Activated CD4-positive, alpha-beta T cell treated with anti-CD3 and anti-CD28 coated beads, Interleukin-2, amount 50 U/mL, for 24 hours (primary cell): ENCODE measurements at regions not wholly inside any gene's neighbourhood (a gene's known extent, or its start where the extent isn't known, plus 50 kb on each side); places are given as distances from the start of the nearest gene placed in this dataset.
"Not testable (repeated sequence)": the region's sequence is repeated elsewhere in the genome, so short reads cannot be mapped to it uniquely, and the experiment has no call there.

Source experiments
- DNase-seq, 2 donors: peaks; one replicate each; pipeline ENCODE4 v3.0.0-alpha.2; 2020; ENCODE audit warnings: low read depth in 1 of 2, low spot score in 1 of 2

DNA sequence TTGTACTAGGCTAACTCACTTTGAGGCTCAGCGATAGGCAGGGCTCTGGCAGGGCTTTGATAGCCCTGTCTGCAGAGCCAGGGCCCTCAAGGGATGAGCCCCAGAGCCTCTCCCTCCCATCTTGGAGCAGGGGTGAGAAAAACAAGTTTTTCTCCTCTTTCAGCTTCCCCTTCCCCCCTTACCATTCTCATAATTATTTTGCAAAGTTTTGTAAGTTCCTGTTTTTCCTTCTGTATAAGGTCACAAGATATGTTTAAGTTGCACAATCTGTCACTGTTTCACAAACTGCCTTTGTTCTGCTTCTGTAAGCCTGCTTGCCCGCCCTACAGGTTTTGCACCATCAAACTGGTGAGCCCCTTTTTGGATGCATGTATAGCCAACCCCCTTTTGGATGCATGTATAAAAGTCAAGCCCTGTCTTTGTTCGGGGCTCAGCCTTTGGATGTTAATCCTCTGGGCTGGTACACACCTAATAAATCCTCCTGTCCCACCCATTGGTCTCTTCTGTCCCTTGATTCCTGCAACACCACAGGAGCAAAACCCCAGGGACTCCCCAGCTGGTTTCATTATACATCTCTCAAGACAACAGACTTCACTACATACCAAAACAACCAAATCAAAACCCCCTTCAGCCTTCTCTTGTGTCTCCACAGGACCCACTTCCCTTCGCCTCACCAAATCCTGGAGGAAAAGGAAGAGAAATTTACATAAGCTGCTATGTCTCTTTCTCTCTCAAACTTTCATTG lies 52.5 kb upstream of the RESF1 start:
- DNase-seq: no peak

DNA sequence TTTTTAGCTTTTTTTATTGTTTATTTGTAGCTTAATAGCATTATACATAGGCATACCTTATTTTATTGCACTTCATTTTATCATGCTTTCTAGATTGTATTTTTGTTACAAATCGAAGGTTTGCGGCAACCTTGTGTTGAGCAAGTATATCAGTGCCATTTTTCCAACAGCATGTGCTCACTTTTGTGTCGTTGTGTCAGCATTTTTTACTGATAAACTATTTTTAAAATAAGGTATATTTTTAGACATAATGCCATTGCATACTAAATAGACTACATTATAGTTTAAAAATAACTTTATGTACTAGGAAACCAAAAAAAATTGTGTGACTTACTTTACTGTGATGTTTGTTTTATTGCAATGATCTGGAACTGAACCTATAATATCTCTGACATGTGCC lies 56.2 kb upstream of the RESF1 start:
- DNase-seq: no peak

DNA sequence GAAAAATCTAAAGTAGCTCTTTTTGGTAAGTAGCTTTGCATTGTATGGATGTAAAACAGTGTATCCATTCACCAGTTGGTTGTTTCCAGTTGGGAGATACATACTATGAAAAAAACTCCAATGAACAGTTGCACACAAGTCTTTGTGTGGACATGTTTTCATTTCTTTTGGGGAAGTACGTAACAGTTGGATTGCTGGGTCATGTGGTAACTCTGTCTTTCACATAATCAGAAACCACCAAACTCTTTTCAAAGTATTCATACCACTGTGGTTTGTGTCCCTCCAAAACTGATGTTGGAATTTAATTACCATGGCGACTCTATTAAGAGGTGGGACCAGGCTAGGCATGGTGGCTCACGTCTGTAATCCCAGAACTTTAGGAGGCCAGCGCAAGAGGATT lies 58.9 kb upstream of the RESF1 start:
- DNase-seq: no peak

DNA sequence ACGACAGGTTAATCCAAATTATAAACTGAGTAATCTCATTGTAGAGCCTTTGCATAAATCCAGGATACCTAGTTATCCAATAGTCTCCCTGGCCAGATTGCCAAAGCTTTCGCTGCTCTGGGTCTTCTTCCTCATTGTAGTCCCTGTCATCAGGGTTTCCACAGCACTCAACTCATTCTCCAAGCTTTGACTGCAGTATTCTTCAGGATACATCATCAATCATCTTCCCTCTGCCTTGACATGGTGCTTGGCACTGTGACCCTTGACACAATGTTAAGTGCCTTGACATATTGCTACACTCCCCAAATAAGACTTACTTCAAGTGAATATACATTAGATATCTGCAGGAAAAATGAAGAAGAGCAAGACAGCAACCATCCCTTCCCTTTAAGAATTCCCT lies 60.1 kb upstream of the RESF1 start:
- no peak for DNase-seq

DNA sequence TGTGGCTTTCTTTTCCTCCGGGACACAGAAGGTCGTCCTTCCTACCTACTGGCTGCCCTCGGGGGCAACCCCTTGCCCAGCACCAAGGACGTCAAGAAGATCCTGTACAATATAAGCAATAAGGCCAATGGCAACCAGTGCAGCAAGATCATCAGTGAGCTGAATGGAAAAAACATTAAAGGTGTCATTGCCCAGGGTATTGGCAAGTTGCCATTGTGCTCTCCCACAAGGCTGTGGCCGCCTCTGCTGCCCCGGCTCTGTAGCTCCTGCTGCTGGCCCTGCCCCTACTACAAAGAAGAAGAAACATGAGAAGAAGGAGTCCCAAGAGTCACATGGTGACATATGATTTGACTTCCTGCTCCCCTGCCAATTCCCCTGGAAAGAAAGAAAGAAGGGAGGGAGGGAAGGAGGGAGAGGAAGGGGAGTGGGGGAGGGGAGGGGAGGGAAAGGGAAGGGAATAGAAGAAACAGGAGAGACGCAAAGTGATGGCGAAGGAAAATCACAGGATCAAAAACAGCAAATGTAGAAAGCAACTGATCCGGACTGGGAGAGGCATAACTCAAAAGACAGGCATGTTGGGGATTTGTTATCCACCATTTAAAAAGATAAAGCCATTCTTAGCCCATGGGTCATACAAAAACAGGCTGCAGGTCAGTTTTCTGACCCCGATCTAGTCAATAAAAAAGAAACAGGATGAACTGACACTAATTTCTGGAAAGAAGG lies 61.3 kb upstream of the RESF1 start:
- DNase-seq: no peak

DNA sequence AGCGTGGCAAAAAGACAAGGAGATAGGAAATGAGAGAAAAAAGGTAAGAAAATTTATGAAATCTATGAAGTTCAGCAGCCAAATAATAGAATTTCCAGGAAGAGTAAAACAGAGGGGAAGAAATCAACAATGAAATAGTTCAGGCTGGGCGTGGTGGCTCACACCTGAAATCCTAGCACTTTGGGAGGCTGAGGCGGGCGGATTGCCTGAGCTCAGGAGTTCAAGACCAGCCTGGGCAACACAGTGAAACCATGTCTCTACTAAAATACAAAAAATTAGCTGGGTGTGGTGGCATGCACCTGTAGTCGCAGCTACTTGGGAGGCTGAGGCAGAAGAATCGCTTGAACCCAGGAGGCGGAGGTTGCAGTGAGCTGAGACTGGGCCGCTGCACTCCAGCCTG lies 62.1 kb upstream of the RESF1 start:
- not testable (repeated sequence) for DNase-seq

DNA sequence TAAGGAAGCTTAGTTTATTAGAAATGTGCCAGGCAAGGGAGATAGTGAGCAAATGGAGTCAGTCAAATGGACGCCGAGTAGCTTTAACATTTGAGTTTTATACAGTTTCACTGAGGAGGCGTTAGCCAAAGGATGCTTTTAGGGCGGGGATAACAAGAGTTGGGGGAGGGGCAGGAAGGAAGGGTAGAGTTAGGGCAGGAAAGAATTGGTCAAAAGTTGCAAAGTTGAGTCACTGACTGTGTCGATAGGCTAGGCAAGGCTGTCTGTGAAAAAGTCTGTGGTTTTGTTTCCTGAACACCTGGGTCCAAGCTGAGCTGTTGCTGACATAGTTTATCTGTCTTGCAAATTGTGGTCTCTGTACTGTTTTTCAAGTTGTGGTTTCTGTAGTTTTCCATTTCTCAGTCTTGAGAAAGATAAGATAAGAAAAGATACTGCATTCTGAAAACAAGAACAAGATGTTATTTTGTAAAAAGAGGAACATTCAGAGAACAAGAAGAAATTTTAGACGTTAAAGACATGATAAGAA lies 62.6 kb upstream of the RESF1 start:
- peak; percentile 47 to 92 for DNase-seq

DNA sequence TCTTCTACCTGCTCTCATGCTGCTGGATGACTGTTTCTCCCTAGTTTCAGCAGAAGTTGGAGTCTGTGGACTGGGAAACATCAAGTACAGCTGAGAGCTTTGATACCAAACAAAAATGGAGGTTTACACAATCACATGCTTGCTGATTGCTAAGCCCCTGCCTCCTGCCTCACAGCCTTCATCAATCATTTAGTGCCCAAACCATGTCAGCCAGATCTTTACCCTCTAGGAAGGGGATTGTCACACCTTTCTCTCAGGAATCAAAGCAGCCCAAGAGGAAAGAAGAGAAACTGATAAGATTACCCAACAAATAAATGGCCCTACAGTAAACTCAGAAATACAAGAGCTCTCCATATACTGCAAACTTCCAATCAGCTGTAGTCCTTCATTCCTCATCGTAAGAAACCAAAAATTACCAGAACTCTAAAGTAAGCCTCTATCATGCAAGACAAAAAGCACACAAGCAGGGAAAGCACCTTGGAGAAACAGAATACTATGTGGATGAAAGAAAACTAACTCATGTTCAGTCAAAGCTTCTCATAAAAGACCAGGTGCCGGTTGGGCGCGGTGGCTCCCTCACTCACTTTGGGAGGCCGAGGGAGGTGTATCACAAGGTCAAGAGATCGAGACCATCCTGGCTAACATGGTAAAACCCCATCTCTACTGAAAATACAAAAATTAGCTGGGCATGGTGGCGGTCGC lies 63.6 kb upstream of the RESF1 start:
- no peak for DNase-seq

DNA sequence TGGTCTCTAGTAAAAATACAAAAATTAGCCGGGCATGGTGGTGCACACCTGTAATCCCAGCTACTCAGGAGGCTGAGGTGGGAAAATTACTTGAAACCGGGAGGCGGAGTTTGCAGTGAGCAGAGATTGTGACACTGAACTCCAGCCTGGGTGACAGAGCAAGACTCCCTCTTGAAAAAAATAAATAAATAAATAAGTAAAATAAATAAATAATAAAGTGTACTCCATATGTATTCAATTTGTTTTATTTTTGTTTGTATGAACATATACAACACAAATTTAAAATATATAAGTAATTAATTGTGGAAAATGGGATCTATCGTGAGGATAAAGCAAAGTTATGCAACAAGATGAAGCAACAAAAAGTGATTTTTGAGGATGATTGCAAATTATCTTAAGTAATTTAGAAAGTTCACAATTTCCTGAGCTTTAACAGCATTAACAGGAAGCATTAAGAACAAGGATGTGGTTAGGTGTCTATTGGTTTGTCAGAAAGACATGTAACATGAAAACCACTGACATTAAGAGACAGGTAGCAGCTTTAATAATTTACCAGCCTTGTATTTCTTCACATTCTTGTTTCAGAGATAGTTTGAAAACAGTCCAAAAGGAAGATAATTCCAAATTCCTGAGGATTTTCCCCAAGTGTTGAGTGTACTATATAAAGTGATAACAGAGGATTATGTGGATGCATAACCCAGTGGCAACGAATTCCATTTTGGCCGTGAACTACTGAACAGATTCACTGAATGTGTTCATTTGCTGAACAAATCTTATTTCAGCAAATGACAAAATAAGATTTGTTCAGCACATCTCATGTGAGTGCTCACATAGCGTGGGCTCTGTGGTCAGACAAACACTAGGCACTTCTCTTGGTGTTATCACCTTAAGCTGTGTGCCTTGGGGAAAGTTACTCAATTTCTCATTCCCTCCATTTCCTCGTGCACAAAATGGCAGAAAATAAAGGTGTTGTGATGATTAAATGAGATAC lies 68.6 kb upstream of the RESF1 start:
- DNase-seq: no peak

DNA sequence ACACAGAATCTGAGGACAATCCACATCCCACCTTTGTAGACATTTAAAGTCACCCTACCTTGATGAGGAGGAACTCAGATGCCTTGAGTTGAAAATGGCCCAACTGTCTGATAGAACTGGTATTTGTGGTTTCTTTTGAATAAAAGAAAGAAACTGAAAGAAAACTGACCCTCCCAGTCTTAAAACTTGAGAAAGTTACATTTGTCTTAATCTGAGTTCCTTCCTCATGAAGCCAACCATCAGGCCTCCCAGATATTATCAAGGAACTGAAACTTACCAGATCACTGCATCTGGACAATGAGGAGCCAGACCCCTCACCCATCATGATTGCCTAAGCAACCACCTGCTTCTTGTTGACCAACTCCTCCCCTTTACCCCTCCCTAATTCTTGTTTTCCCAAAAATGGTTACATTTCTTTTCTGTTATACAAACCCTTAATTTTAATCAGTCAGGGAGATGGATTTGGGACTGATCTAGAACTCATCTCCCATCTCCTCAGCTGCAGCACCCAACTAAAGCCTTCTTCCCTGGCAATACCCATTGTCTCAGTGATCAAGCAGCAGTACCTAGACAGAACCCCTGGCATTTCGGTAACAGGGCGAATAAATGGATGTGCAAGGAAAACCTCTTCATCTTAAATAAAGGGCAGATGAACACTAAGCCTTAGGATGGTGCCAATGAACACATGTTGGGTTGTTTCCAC lies 72.0 kb upstream of the RESF1 start:
- no peak for DNase-seq

DNA sequence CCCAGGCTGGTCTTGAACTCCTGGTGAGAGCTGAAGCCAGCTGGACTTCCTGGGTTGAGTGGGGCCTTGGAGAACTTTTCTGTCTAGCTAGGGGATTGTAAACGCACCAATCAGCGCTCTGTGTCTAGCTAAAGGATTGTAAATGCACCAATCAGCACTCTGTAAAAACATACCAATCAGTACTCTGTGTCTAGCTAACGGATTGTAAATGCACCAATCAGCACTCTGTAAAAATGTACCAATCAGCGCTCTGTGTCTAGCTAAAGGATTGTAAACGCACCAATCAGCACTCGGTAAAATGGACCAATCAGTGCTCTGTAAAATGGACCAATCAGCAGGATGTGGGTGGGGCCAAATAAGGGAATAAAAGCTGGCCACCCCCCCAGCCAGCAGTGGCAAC lies 76.5 kb upstream of the RESF1 start:
- DNase-seq: not testable (repeated sequence)

DNA sequence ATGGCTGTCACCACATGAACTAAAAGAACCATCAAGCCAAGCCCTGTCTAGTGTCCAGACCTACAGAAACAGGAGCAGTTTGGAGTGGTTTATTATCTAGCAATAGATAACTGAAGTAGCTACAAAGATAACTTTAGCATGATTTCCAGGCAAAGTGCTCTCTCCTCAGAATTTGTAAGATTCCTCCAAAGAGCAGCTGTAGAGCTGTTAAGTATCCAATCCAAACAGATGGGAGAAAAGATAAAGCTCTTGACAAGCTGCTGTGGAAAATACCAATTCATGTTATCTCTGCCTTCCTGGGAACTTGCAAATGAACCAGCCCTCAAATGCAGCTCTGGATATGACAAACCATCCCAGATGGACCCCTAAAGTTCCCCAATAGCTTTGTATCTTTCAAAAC lies 78.9 kb upstream of the RESF1 start:
- DNase-seq: no peak

DNA sequence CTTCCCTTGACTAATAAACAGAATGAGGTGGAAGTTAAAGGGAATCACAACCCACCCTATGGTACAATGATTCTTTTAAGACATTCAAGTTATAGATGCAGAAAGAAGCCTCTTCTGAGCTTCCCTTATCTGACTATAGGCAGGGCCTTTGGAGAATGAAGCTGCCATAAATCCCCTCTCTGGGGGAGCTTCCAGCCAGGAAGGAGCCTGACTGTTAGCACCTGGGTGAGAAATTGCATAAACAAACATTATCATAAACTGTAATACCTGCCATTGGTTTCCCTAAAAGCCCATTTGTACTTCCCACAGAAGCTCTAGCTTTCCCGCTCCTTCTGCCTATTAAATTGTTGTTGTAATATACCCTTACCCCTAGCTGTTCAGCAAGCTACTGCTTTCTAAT lies 81.3 kb upstream of the RESF1 start:
- DNase-seq: no peak

DNA sequence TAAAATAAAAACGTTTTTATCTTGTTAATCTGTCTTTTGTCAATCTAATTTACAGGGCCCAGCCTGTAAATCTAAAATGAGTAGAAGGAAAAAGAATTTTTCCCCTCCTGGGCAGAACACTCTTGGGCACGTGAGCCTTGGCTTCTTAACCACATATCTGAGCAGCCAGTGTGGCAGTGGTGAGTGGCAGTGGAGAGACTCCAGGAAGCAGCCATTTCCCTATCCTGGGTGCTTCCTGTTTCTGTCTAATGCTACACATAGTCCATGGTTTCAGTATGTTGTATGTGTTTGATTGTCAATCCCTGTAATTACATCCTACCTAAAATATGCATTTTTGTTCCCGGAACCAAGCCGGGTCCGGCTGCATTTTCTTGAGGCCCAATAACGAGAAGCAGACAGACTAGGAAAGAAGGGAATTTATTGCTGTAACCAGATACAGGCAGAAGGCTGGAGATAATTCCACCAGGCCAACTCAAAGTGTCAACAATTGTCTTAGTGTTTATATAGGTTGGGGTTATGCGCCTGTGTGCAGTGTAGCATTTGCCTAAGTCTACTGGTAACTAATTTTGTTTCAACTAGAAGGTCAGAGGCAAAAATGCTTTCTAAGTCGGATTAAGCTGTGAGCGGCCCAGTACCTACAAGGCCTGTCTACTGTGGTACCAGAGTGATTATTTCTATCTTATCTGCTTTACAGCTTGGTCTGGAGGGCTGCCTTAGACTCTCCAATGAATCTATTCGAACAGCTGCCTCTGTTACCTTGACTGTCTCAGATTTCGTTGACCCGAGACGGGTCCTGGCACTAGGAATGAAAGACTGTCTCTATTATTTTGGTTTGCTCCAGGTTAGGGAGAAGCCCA lies 82.4 kb upstream of the RESF1 start:
- DNase-seq: no peak

DNA sequence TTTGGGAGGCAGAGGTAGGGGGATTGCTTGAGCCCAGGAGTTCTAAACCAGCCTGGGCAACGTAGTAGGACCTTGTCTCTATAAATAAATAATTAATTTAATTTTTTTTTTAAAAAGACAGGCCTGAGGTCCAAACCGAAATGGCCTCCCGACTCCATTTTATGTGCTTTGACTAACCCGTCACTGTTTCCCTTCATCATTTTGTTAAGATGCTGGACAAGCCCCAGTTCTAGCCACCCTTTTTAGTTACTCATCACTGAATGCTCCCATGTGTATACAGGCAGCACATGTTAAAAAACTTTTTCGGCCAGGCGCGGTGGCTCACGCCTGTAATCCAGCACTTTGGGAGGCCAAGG lies 83.6 kb upstream of the RESF1 start:
- no peak for DNase-seq

DNA sequence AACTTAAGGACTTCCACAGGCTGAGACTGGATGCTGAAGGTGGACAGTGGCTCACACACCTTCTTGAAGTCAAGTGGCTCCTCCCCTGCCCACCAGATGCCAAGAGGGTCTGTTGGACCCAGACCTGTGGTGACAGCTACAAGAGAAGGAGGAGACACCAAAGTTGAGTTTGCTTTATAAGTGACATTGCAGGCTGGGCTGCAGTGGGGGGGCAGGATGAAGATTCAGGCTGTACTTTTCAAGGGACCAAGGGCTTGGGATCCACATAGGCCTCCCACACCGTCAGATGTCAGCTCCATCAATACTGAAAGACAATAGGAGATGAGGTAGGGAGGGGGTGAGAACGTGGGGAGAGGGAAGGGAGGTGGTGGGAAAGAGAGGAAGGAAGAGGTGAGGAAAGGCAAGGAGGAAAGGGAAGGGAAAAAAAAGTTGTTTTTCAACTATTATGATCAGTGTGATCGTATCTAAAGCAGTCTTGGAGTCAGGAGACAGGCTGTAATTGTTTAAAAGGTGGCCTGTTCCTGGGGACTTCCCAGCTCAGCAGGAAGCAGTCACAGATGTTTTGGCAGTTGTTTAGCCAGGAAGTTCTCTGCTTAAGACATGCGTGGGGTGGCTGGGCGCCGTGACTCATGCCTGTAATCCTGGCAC lies 84.1 kb upstream of the RESF1 start:
- DNase-seq: peak; percentile 18 to 71

DNA sequence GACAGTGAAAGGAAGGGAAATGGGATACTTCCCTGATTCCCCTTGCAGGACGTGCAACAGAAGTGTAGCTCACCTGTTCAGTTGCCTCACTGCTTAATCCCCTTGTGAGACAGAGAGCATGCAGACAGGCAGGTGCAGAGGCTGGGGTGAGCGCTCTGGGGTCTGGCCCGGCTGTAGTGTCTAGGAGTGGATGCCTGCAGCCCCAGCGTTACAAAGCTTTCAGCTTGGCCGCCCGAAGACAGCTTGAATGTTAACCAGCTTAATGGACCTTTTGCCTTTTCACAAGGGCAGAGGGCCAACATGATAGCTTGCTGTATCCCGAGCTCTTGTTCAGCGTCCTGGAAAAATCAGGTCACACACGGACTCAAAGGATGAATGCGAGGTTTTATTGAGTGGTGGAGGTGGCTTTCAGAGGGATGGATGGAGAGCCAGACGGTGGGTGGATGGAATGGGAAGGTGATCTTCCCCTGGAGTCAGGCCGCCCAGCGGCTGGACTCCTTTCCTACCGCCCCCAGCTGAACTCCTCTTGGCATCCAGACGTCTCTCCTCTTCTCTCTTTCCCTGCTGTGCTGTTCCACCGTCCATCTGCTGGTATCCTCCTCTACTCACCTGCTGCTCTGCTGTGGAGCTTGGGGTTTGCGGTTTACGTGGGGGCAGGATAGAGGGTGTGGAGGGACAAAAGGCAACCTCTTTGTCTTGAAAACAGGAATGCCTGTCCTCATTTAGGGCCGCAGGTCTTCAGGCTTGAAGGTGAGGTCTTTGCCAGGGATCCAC lies 86.2 kb upstream of the RESF1 start:
- DNase-seq: no peak

DNA sequence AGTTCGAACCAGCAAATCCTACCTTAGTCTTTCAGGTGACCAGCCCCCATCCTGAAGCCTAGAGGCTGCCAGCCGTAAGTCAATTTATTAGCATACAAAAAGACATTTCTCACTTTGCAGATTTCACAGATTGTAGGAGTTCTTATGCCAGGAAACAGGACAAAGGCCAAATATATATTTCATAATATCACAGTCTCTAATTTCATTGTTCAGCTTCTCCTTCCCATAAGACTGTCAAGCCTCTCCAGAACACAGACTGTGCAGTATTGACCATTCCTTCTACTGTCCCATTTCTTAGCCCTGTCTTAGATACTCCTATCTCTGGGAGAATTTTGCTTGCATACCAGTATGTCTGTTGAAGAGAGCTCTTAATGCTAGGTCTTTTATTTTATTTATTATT lies 89.2 kb upstream of the RESF1 start:
- DNase-seq: no peak
